ENCODE measurements at regions not wholly inside any gene's neighbourhood (a gene's known extent, or its start where the extent isn't known, plus 50 kb on each side); places are given as distances from the start of the nearest gene placed in this dataset.

GRCh38 chr18:1875219-1875618, 696.1 kb downstream of the METTL4 start:
- Mint-ChIP-seq H3K9me3 (no peaks in the 10 kb centered on the region), H3K27ac (no peak overlapping the region), H3K27me3 (peaks cover 1% of the 10 kb centered on the region), H3K4me1 (no peaks in the 10 kb centered on the region), H3K4me3 (no peak overlapping the region), H3K36me3 (ENCODE audit: low read depth) (no peaks in the 10 kb centered on the region)
- DNase-seq (no peak), ATAC-seq (no peak)

GRCh38 chr18:1884623-1885022, 686.7 kb downstream of the METTL4 start:
- no peak overlapping the region for H3K4me3 Mint-ChIP-seq
- ATAC-seq, result no peak
- no peak for DNase-seq

GRCh38 chr18:1891641-1892040, 679.7 kb downstream of the METTL4 start:
- H3K4me3 Mint-ChIP-seq, result no peak overlapping the region
- H3K9me3 Mint-ChIP-seq, result no peaks in the 10 kb centered on the region
- no peak overlapping the region for H3K27ac Mint-ChIP-seq
- no peak for ATAC-seq
- H3K4me1 Mint-ChIP-seq, result no peaks in the 10 kb centered on the region
- no peak for DNase-seq
- no peaks in the 10 kb centered on the region for H3K27me3 Mint-ChIP-seq
- H3K36me3 Mint-ChIP-seq (ENCODE audit: low read depth), result no peaks in the 10 kb centered on the region

More at GRCh38 chr18:1884623-1885022, 686.7 kb downstream of the METTL4 start:
- Mint-ChIP-seq H3K4me1 (no peaks in the 10 kb centered on the region), H3K27me3 (no peaks in the 10 kb centered on the region), H3K36me3 (ENCODE audit: low read depth) (no peaks in the 10 kb centered on the region), H3K27ac (no peak overlapping the region), H3K9me3 (no peaks in the 10 kb centered on the region)

- Mint-ChIP-seq H3K36me3 (ENCODE audit: low read depth) (no peaks in the 10 kb centered on the region), H3K4me1 (no peaks in the 10 kb centered on the region), H3K27me3 (no peaks in the 10 kb centered on the region), H3K9me3 (no peaks in the 10 kb centered on the region), H3K27ac (no peak overlapping the region), H3K4me3 (no peak overlapping the region)
- ATAC-seq (no peak), DNase-seq (no peak)
Measured at GRCh38 chr18:1892191-1892590, 679.1 kb downstream of the METTL4 start.

- H3K4me1 Mint-ChIP-seq, result no peaks in the 10 kb centered on the region
- no peaks in the 10 kb centered on the region for H3K9me3 Mint-ChIP-seq
- no peaks in the 10 kb centered on the region for H3K27me3 Mint-ChIP-seq
- no peak for DNase-seq
- no peaks in the 10 kb centered on the region for H3K36me3 Mint-ChIP-seq (ENCODE audit: low read depth)
- no peak for ATAC-seq
- no peak overlapping the region for H3K4me3 Mint-ChIP-seq
- no peak overlapping the region for H3K27ac Mint-ChIP-seq
Measured at GRCh38 chr18:1895456-1896185, 675.7 kb downstream of the METTL4 start.

- ATAC-seq (no peak), DNase-seq (no peak)
- Mint-ChIP-seq H3K4me3 (no peak overlapping the region), H3K4me1 (no peaks in the 10 kb centered on the region), H3K9me3 (peaks cover 5% of the 10 kb centered on the region), H3K36me3 (ENCODE audit: low read depth) (no peaks in the 10 kb centered on the region), H3K27me3 (no peaks in the 10 kb centered on the region), H3K27ac (no peak overlapping the region)
Measured at GRCh38 chr18:1906421-1906820, 664.9 kb downstream of the METTL4 start.

GRCh38 chr18:1907470-1908206, 663.7 kb downstream of the METTL4 start:
- Mint-ChIP-seq H3K27ac (no peak overlapping the region), H3K27me3 (no peaks in the 10 kb centered on the region), H3K4me3 (no peak overlapping the region), H3K9me3 (peaks cover 5% of the 10 kb centered on the region), H3K4me1 (no peaks in the 10 kb centered on the region), H3K36me3 (ENCODE audit: low read depth) (no peaks in the 10 kb centered on the region)
- ATAC-seq (no peak), DNase-seq (no peak)

- Mint-ChIP-seq H3K4me3 (no peak overlapping the region), H3K27ac (no peak overlapping the region), H3K27me3 (no peaks in the 10 kb centered on the region), H3K9me3 (peaks cover 24% of the 10 kb centered on the region), H3K4me1 (no peaks in the 10 kb centered on the region), H3K36me3 (ENCODE audit: low read depth) (no peaks in the 10 kb centered on the region)
- no peak for ATAC-seq
- no peak for DNase-seq
Measured at GRCh38 chr18:1914489-1914888, 656.8 kb downstream of the METTL4 start.

GRCh38 chr18:1916869-1917523, 654.3 kb downstream of the METTL4 start:
- ATAC-seq, result no peak
- H3K9me3 Mint-ChIP-seq, result peaks cover 19% of the 10 kb centered on the region
- no peaks in the 10 kb centered on the region for H3K36me3 Mint-ChIP-seq (ENCODE audit: low read depth)
- no peak overlapping the region for H3K4me3 Mint-ChIP-seq
- no peak for DNase-seq
- H3K4me1 Mint-ChIP-seq, result no peaks in the 10 kb centered on the region
- H3K27me3 Mint-ChIP-seq, result no peaks in the 10 kb centered on the region
- H3K27ac Mint-ChIP-seq, result no peak overlapping the region

GRCh38 chr18:1917569-1917968, 653.7 kb downstream of the METTL4 start:
- no peak overlapping the region for H3K4me3 Mint-ChIP-seq

GRCh38 chr18:1922066-1922465, 649.2 kb downstream of the METTL4 start:
- Mint-ChIP-seq H3K4me3 (no peak overlapping the region), H3K4me1 (no peaks in the 10 kb centered on the region), H3K27me3 (no peaks in the 10 kb centered on the region), H3K36me3 (ENCODE audit: low read depth) (no peaks in the 10 kb centered on the region), H3K9me3 (no peaks in the 10 kb centered on the region), H3K27ac (no peak overlapping the region)
- no peak for ATAC-seq
- no peak for DNase-seq

More at GRCh38 chr18:1917569-1917968, 653.7 kb downstream of the METTL4 start:
- no peak for ATAC-seq
- peaks cover 19% of the 10 kb centered on the region for H3K9me3 Mint-ChIP-seq
- DNase-seq, result no peak
- no peaks in the 10 kb centered on the region for H3K4me1 Mint-ChIP-seq
- no peak overlapping the region for H3K27ac Mint-ChIP-seq
- H3K36me3 Mint-ChIP-seq (ENCODE audit: low read depth), result no peaks in the 10 kb centered on the region
- H3K27me3 Mint-ChIP-seq, result no peaks in the 10 kb centered on the region

GRCh38 chr18:1928711-1929110, 642.6 kb downstream of the METTL4 start:
- Mint-ChIP-seq H3K36me3 (ENCODE audit: low read depth) (no peaks in the 10 kb centered on the region), H3K4me1 (no peaks in the 10 kb centered on the region), H3K27ac (no peak overlapping the region), H3K4me3 (no peak overlapping the region), H3K9me3 (peaks cover 13% of the 10 kb centered on the region), H3K27me3 (no peaks in the 10 kb centered on the region)
- DNase-seq, result no peak
- no peak for ATAC-seq

- no peaks in the 10 kb centered on the region for H3K4me1 Mint-ChIP-seq
- ATAC-seq, result no peak
- H3K27me3 Mint-ChIP-seq, result no peaks in the 10 kb centered on the region
- peaks cover 13% of the 10 kb centered on the region for H3K9me3 Mint-ChIP-seq
- no peaks in the 10 kb centered on the region for H3K36me3 Mint-ChIP-seq (ENCODE audit: low read depth)
- no peak overlapping the region for H3K27ac Mint-ChIP-seq
- no peak overlapping the region for H3K4me3 Mint-ChIP-seq
- DNase-seq, result no peak
Measured at GRCh38 chr18:1929720-1930119, 641.6 kb downstream of the METTL4 start.

GRCh38 chr18:1930291-1931270, 640.7 kb downstream of the METTL4 start:
- DNase-seq (no peak), ATAC-seq (no peak)
- Mint-ChIP-seq H3K36me3 (ENCODE audit: low read depth) (no peaks in the 10 kb centered on the region), H3K27me3 (no peaks in the 10 kb centered on the region), H3K4me3 (no peak overlapping the region), H3K4me1 (no peaks in the 10 kb centered on the region), H3K9me3 (peaks cover 13% of the 10 kb centered on the region), H3K27ac (no peak overlapping the region)

All from activated naive CD8-positive, alpha-beta T cell treated with anti-CD3 and anti-CD28 coated beads, Interleukin-2, amount 50 U/mL, for 24 hours (primary cell).